SJCRH30 (cell line): ENCODE measurements at regions not wholly inside any gene's neighbourhood (a gene's known extent, or its start where the extent isn't known, plus 50 kb on each side); places are given as distances from the start of the nearest gene placed in this dataset.

ENCODE experiments used
- DNase-seq, 2 experiments: peaks; one replicate each; pipeline ENCODE4 v3.0.0-alpha.2; 2015 to 2020
- H3K27ac ChIP-seq: fragments of 250-450 bp; sonication (Bioruptor Pico); 2 replicates; pipeline ENCODE4 v1.5.1; 2020; ENCODE audit warnings: mild to moderate bottlenecking, moderate library complexity
- H3K27me3 ChIP-seq: fragments of 250-450 bp; sonication (Bioruptor Pico); 2 replicates; pipeline ENCODE4 v1.5.1; 2020; ENCODE audit warnings: mild to moderate bottlenecking, moderate library complexity
- H3K36me3 ChIP-seq: fragments of 250-450 bp; sonication (Bioruptor Pico); 2 replicates; pipeline ENCODE4 v1.5.1; 2020; ENCODE audit warnings: mild to moderate bottlenecking, moderate library complexity
- H3K4me1 ChIP-seq: fragments of 250-450 bp; sonication (Bioruptor Pico); 2 replicates; pipeline ENCODE4 v1.5.1; 2020; ENCODE audit warnings: mild to moderate bottlenecking, moderate library complexity
- H3K4me3 ChIP-seq: fragments of 250-450 bp; sonication (Bioruptor Pico); 2 replicates; pipeline ENCODE4 v1.5.1; 2020; ENCODE audit warnings: mild to moderate bottlenecking, moderate library complexity
- H3K9me3 ChIP-seq: fragments of 250-450 bp; sonication (Bioruptor Pico); replicated peaks from 2 replicates; pipeline ENCODE4 v1.5.1; 2020; ENCODE audit warnings: mild to moderate bottlenecking, moderate library complexity

- Histone ChIP-seq H3K27ac (no peak overlapping the region), H3K9me3 (no peaks in the 10 kb centered on the region), H3K27me3 (no peaks in the 10 kb centered on the region)
Measured at GRCh38 chr1:96002969-96003964, 718.3 kb upstream of the PTBP2 start.

GRCh38 chr1:96009831-96010434, 711.7 kb upstream of the PTBP2 start:
- DNase-seq: no peak
- H3K9me3 ChIP-seq: no peaks in the 10 kb centered on the region
- no peaks in the 10 kb centered on the region for H3K27me3 ChIP-seq
- no peak overlapping the region for H3K27ac ChIP-seq
- no peak overlapping the region for H3K4me3 ChIP-seq
- H3K36me3 ChIP-seq: no peaks in the 10 kb centered on the region
- H3K4me1 ChIP-seq: no peaks in the 10 kb centered on the region

More at GRCh38 chr1:96002969-96003964, 718.3 kb upstream of the PTBP2 start:
- no peaks in the 10 kb centered on the region for H3K36me3 ChIP-seq
- DNase-seq: no peak
- no peak overlapping the region for H3K4me3 ChIP-seq
- no peaks in the 10 kb centered on the region for H3K4me1 ChIP-seq

GRCh38 chr1:96011606-96012005, 710.0 kb upstream of the PTBP2 start:
- no peak overlapping the region for H3K4me3 ChIP-seq
- no peaks in the 10 kb centered on the region for H3K9me3 ChIP-seq
- no peaks in the 10 kb centered on the region for H3K27me3 ChIP-seq

GRCh38 chr1:96016219-96016618, 705.4 kb upstream of the PTBP2 start:
- H3K27ac ChIP-seq: no peak overlapping the region
- H3K36me3 ChIP-seq: no peaks in the 10 kb centered on the region
- no peaks in the 10 kb centered on the region for H3K9me3 ChIP-seq
- DNase-seq: no peak
- H3K27me3 ChIP-seq: no peaks in the 10 kb centered on the region
- H3K4me1 ChIP-seq: no peaks in the 10 kb centered on the region
- H3K4me3 ChIP-seq: no peak overlapping the region

More at GRCh38 chr1:96011606-96012005, 710.0 kb upstream of the PTBP2 start:
- Histone ChIP-seq H3K27ac (no peak overlapping the region), H3K4me1 (no peaks in the 10 kb centered on the region), H3K36me3 (no peaks in the 10 kb centered on the region)
- DNase-seq: no peak

- no peaks in the 10 kb centered on the region for H3K4me1 ChIP-seq
- DNase-seq: no peak
- H3K27me3 ChIP-seq: no peaks in the 10 kb centered on the region
- no peaks in the 10 kb centered on the region for H3K9me3 ChIP-seq
- no peaks in the 10 kb centered on the region for H3K36me3 ChIP-seq
- H3K4me3 ChIP-seq: no peak overlapping the region
- H3K27ac ChIP-seq: no peak overlapping the region
Measured at GRCh38 chr1:96020378-96020777, 701.2 kb upstream of the PTBP2 start.

- no peaks in the 10 kb centered on the region for H3K9me3 ChIP-seq
Measured at GRCh38 chr1:96025062-96025461, 696.5 kb upstream of the PTBP2 start.

GRCh38 chr1:96028071-96028470, 693.5 kb upstream of the PTBP2 start:
- no peaks in the 10 kb centered on the region for H3K9me3 ChIP-seq
- no peak for DNase-seq
- no peaks in the 10 kb centered on the region; the same call in 1 of the 2 replicates for H3K27me3 ChIP-seq
- no peaks in the 10 kb centered on the region for H3K36me3 ChIP-seq
- no peak overlapping the region for H3K27ac ChIP-seq
- H3K4me1 ChIP-seq: no peaks in the 10 kb centered on the region
- no peak overlapping the region for H3K4me3 ChIP-seq

More at GRCh38 chr1:96025062-96025461, 696.5 kb upstream of the PTBP2 start:
- H3K4me3 ChIP-seq: no peak overlapping the region
- no peaks in the 10 kb centered on the region for H3K36me3 ChIP-seq
- no peak overlapping the region for H3K27ac ChIP-seq
- H3K4me1 ChIP-seq: no peaks in the 10 kb centered on the region
- no peak for DNase-seq
- H3K27me3 ChIP-seq: no peaks in the 10 kb centered on the region

GRCh38 chr1:96030312-96030711, 691.3 kb upstream of the PTBP2 start:
- H3K27ac ChIP-seq: no peak overlapping the region
- no peak overlapping the region for H3K4me3 ChIP-seq
- no peak for DNase-seq
- no peaks in the 10 kb centered on the region for H3K4me1 ChIP-seq
- no peaks in the 10 kb centered on the region for H3K9me3 ChIP-seq
- no peaks in the 10 kb centered on the region for H3K36me3 ChIP-seq
- H3K27me3 ChIP-seq: no peaks in the 10 kb centered on the region; the same call in 1 of the 2 replicates

GRCh38 chr1:96034006-96034405, 687.6 kb upstream of the PTBP2 start:
- Histone ChIP-seq H3K9me3 (no peaks in the 10 kb centered on the region), H3K4me3 (no peak overlapping the region), H3K27me3 (no peaks in the 10 kb centered on the region; the same call in 1 of the 2 replicates), H3K36me3 (no peaks in the 10 kb centered on the region), H3K27ac (no peak overlapping the region), H3K4me1 (no peaks in the 10 kb centered on the region)
- DNase-seq: no peak

GRCh38 chr1:96036763-96037162, 684.8 kb upstream of the PTBP2 start:
- Histone ChIP-seq H3K27ac (no peak overlapping the region), H3K4me3 (no peak overlapping the region), H3K27me3 (no peaks in the 10 kb centered on the region; the same call in 1 of the 2 replicates), H3K4me1 (no peaks in the 10 kb centered on the region), H3K36me3 (no peaks in the 10 kb centered on the region), H3K9me3 (no peaks in the 10 kb centered on the region)
- no peak for DNase-seq

- Histone ChIP-seq H3K36me3 (no peaks in the 10 kb centered on the region), H3K9me3 (no peaks in the 10 kb centered on the region), H3K4me1 (no peaks in the 10 kb centered on the region), H3K27me3 (no peaks in the 10 kb centered on the region), H3K4me3 (no peak overlapping the region), H3K27ac (no peak overlapping the region)
- DNase-seq: no peak
Measured at GRCh38 chr1:96038636-96039035, 682.9 kb upstream of the PTBP2 start.

GRCh38 chr1:96039910-96040309, 681.7 kb upstream of the PTBP2 start:
- no peaks in the 10 kb centered on the region for H3K36me3 ChIP-seq
- DNase-seq: no peak
- H3K9me3 ChIP-seq: no peaks in the 10 kb centered on the region
- H3K27me3 ChIP-seq: no peaks in the 10 kb centered on the region
- H3K4me3 ChIP-seq: no peak overlapping the region
- no peak overlapping the region for H3K27ac ChIP-seq
- no peaks in the 10 kb centered on the region for H3K4me1 ChIP-seq

GRCh38 chr1:96041470-96041869, 680.1 kb upstream of the PTBP2 start:
- Histone ChIP-seq H3K4me3 (no peak overlapping the region), H3K36me3 (no peaks in the 10 kb centered on the region), H3K27ac (no peak overlapping the region), H3K4me1 (no peaks in the 10 kb centered on the region), H3K9me3 (no peaks in the 10 kb centered on the region), H3K27me3 (no peaks in the 10 kb centered on the region)
- no peak for DNase-seq

- DNase-seq: no peak
- H3K36me3 ChIP-seq: no peaks in the 10 kb centered on the region
- H3K4me1 ChIP-seq: no peaks in the 10 kb centered on the region
- no peak overlapping the region for H3K27ac ChIP-seq
- H3K9me3 ChIP-seq: no peaks in the 10 kb centered on the region
- H3K27me3 ChIP-seq: no peaks in the 10 kb centered on the region
- no peak overlapping the region for H3K4me3 ChIP-seq
Measured at GRCh38 chr1:96048572-96049212, 672.9 kb upstream of the PTBP2 start.
